Right lobe of liver (tissue), 6 donors: ENCODE measurements at regions not wholly inside any gene's neighbourhood (a gene's known extent, or its start where the extent isn't known, plus 50 kb on each side); places are given as distances from the start of the nearest gene placed in this dataset.
"Not testable (repeated sequence)": the region's sequence is repeated elsewhere in the genome, so short reads cannot be mapped to it uniquely, and the experiment has no call there.

ENCODE experiments used
- ATAC-seq, 4 donors: fragments of 200-7000 bp; cut with Tn5 transposase; one replicate each; pipeline ENCODE4 v1.9.1; 2020; ENCODE audit warnings: mild to moderate bottlenecking in 4 of 4, moderate library complexity in 4 of 4
- DNase-seq, 3 donors: peaks; one replicate each; pipeline ENCODE4 v3.0.0-alpha.2; 2020
- H3K27ac ChIP-seq, 3 donors: fragments of 200-600 bp; one replicate each; pipeline ENCODE4 v1.8.0; 2022
- H3K27me3 ChIP-seq, 2 donors: fragments of 200-600 bp; one replicate each; pipeline ENCODE4 v1.8.0; 2022
- H3K36me3 ChIP-seq, 4 donors: fragments of 200-600 bp; sonication (generic) in 1 of 4; one replicate each; pipeline versions ENCODE4 v1.5.1 to v1.8.0; 2017 to 2022; ENCODE audit warnings: control low read depth in 1 of 4
- H3K4me1 ChIP-seq, 4 donors: fragments of 200-600 bp; sonication (generic) in 1 of 4; one replicate each; pipeline versions ENCODE4 v1.5.1 to v1.8.0; 2017 to 2022; ENCODE audit warnings: control low read depth in 1 of 4
- H3K4me3 ChIP-seq, 3 donors: fragments of 200-600 bp; one replicate each; pipeline ENCODE4 v1.8.0; 2022
- H3K9me3 ChIP-seq, 4 donors: fragments of 200-600 bp; sonication (generic) in 1 of 4; one replicate each; pipeline versions ENCODE4 v1.5.1 to v1.8.0; 2017 to 2022; ENCODE audit warnings: control low read depth in 1 of 4
- CTCF ChIP-seq, 4 donors: fragments of 200-600 bp in 3 of 4; fragments of 450-650 bp in 1 of 4; IDR thresholded peaks; one replicate each; pipeline versions ENCODE4 v1.5.1 to v1.8.0; 2016 to 2022; ENCODE audit warnings: antibody characterized with exemption in 4 of 4, mild to moderate bottlenecking in 2 of 4
- POLR2A ChIP-seq: fragments of 450-650 bp; IDR thresholded peaks from one replicate; pipeline ENCODE4 v1.6.1; 2017; ENCODE audit warnings: antibody characterized with exemption, mild to moderate bottlenecking
- WGBS: methylation state at CpG from one replicate; pipeline ENCODE4 v1.1.6; 2018; ENCODE audit warnings: low coverage, low lambda C conversion rate; ENCODE audit not compliant: insufficient coverage; ENCODE audit errors: missing lambda C conversion rate; 5-methylcytosine and 5-hydroxymethylcytosine counted together
- intact Hi-C, 2 donors: fragments of 100-400 bp; cut with DNase I; formaldehyde crosslinking; loops; one replicate each; pipeline versions ENCODE4 v1.11.2 to v1.14.1; 2022
- donor health status: DM: no; HTN: yes; CAD: no.
- donor health status: DM: no; HTN: no; CAD: no.
- donor health status: DM: no; HTN: no; CAD: no.
- donor health status: DM: no; HTN: yes; CAD: no.
- donor health status: DM: no; HTN: yes; CAD: no.

GRCh38 chr6:85078058-85078457, 313.7 kb upstream of the TBX18 start:
- H3K9me3 ChIP-seq, result peaks cover 0 to 6% (median 0%) of the 10 kb centered on the region in 4 donors
- TF ChIP-seq CTCF (IDR thresholded peaks at IDR 0.05), result no peak
- no peak for TF ChIP-seq POLR2A
- H3K27me3 ChIP-seq, result no peaks in the 10 kb centered on the region
- DNase-seq (no peak), ATAC-seq (peak in 1 of 4 donors; percentile 22)
- no peaks in the 10 kb centered on the region for H3K36me3 ChIP-seq
- no peaks in the 10 kb centered on the region for H3K4me1 ChIP-seq
- H3K4me3 ChIP-seq, result no peak overlapping the region
- intact Hi-C loops, result no loop called here
- H3K27ac ChIP-seq, result no peak overlapping the region
- WGBS, result 51% methylated on average over 3 of the region's 3 CpGs

- no peak overlapping the region for H3K27ac ChIP-seq
- no peak overlapping the region for H3K4me3 ChIP-seq
- H3K27me3 ChIP-seq, result no peaks in the 10 kb centered on the region
- 22% methylated on average over 1 of the region's 1 CpG for WGBS
- ATAC-seq (no peak), DNase-seq (no peak)
- peaks cover 0 to 6% (median 0%) of the 10 kb centered on the region in 4 donors for H3K9me3 ChIP-seq
- no peaks in the 10 kb centered on the region for H3K4me1 ChIP-seq
- H3K36me3 ChIP-seq, result no peaks in the 10 kb centered on the region
- TF ChIP-seq POLR2A, result no peak
- intact Hi-C loops, result no loop called here
These were observed 312.7 kb upstream of the TBX18 start for GRCh38 chr6:85077098-85077497.

GRCh38 chr6:85071845-85072244, 307.4 kb upstream of the TBX18 start:
- intact Hi-C loops, H3K27ac ChIP-seq, H3K27me3 ChIP-seq, H3K4me3 ChIP-seq, H3K36me3 ChIP-seq, H3K9me3 ChIP-seq, ATAC-seq, DNase-seq, H3K4me1 ChIP-seq: not testable (repeated sequence)
- 78% methylated on average over 6 of the region's 6 CpGs for WGBS

- H3K4me3 ChIP-seq, result no peak overlapping the region
- H3K4me1 ChIP-seq, result no peaks in the 10 kb centered on the region
- TF ChIP-seq POLR2A, result no peak
- no peak for TF ChIP-seq CTCF (IDR thresholded peaks at IDR 0.05)
- no peaks in the 10 kb centered on the region for H3K36me3 ChIP-seq
- no peak for DNase-seq
- no peaks in the 10 kb centered on the region for H3K27me3 ChIP-seq
- peaks cover 0 to 6% (median 0%) of the 10 kb centered on the region in 4 donors for H3K9me3 ChIP-seq
- no peak overlapping the region for H3K27ac ChIP-seq
- no peak for ATAC-seq
- 90% methylated on average over 1 of the region's 1 CpG for WGBS
- intact Hi-C loops, result no loop called here
These were observed 305.2 kb upstream of the TBX18 start for GRCh38 chr6:85069577-85069976.

GRCh38 chr6:85068221-85068620, 303.8 kb upstream of the TBX18 start:
- intact Hi-C loops, result no loop called here
- DNase-seq, result no peak
- ATAC-seq, result no peak
- WGBS, result 92% methylated on average over 2 of the region's 2 CpGs
- TF ChIP-seq CTCF (IDR thresholded peaks at IDR 0.05) (no peak), POLR2A (no peak)
- Histone ChIP-seq H3K4me1 (peaks cover 0 to 9% (median 4%) of the 10 kb centered on the region in 4 donors), H3K27me3 (no peaks in the 10 kb centered on the region), H3K9me3 (no peaks in the 10 kb centered on the region), H3K27ac (no peak overlapping the region), H3K4me3 (no peak overlapping the region), H3K36me3 (no peaks in the 10 kb centered on the region)

GRCh38 chr6:85066266-85066665, 301.9 kb upstream of the TBX18 start:
- Histone ChIP-seq H3K9me3 (no peaks in the 10 kb centered on the region), H3K4me1 (peaks cover 0 to 14% (median 5%) of the 10 kb centered on the region in 4 donors), H3K4me3 (no peak overlapping the region), H3K27ac (no peak overlapping the region), H3K27me3 (no peaks in the 10 kb centered on the region), H3K36me3 (no peaks in the 10 kb centered on the region)
- ATAC-seq (no peak), DNase-seq (no peak)
- 65% methylated on average over 5 of the region's 5 CpGs for WGBS
- TF ChIP-seq CTCF (IDR thresholded peaks at IDR 0.05) (no peak), POLR2A (no peak)
- intact Hi-C loops, result no loop called here
